Choroid plexus epithelial cell (primary cell): ENCODE measurements at regions not wholly inside any gene's neighbourhood (a gene's known extent, or its start where the extent isn't known, plus 50 kb on each side); places are given as distances from the start of the nearest gene placed in this dataset.
"Not testable (repeated sequence)": the region's sequence is repeated elsewhere in the genome, so short reads cannot be mapped to it uniquely, and the experiment has no call there.

ENCODE experiments used
- DNase-seq: peaks from one replicate; pipeline ENCODE4 v3.0.0-alpha.2; 2010; ENCODE audit warnings: low read depth
- H3K4me3 ChIP-seq: 2 replicates; pipeline ENCODE4 v1.5.1; 2011; ENCODE audit warnings: low read depth, mild to moderate bottlenecking, control low read depth, low read length, moderate library complexity
- CTCF ChIP-seq: conservative IDR thresholded peaks from 2 replicates; pipeline ENCODE4 v1.5.1; 2011; ENCODE audit warnings: low read depth, mild to moderate bottlenecking, control low read depth, inconsistent platforms, low read length, moderate library complexity

- DNase-seq = no peak
- TF ChIP-seq CTCF = no peak
- no peak overlapping the region for H3K4me3 ChIP-seq
These were observed 1044.6 kb upstream of the GJE1 start for GRCh38 chr6:141088171-141088570.

GRCh38 chr6:141077355-141078333 is 1055.1 kb upstream of the GJE1 start:
- DNase-seq = peak; percentile 46
- TF ChIP-seq CTCF = peak; percentile 51
- H3K4me3 ChIP-seq = no peak overlapping the region

DNA sequence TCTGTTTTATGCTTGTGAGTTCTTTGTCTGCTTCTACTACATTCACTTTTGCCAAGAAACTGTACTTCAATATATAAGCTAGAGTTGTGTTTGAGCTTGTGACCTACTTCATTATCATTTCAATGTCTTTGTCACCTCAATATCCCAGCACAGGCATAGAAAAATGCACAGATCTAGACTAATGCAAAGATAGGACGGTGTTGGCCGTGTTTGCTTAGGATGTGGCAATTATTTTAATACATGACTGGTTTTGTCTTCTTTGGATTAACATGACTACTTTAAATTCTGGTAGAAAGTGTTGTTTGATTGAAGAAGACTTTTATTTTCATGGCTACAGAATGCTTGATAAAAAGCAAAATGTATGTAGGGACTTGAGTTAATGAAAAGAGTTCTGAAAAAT is 1075.0 kb upstream of the GJE1 start:
- TF ChIP-seq CTCF = no peak
- H3K4me3 ChIP-seq = no peak overlapping the region
- no peak for DNase-seq

GRCh38 chr6:141056945-141057625 is 1075.6 kb upstream of the GJE1 start:
- TF ChIP-seq CTCF = no peak
- DNase-seq = peak; percentile 62
- H3K4me3 ChIP-seq = no peak overlapping the region

- DNase-seq = peak; percentile 13
- H3K4me3 ChIP-seq = no peak overlapping the region
- no peak for TF ChIP-seq CTCF
These were observed 1082.3 kb upstream of the GJE1 start for GRCh38 chr6:141050471-141050870.

- no peak for DNase-seq
- H3K4me3 ChIP-seq = no peak overlapping the region
- no peak for TF ChIP-seq CTCF
These were observed 1084.3 kb upstream of the GJE1 start for GRCh38 chr6:141048451-141048850.

DNA sequence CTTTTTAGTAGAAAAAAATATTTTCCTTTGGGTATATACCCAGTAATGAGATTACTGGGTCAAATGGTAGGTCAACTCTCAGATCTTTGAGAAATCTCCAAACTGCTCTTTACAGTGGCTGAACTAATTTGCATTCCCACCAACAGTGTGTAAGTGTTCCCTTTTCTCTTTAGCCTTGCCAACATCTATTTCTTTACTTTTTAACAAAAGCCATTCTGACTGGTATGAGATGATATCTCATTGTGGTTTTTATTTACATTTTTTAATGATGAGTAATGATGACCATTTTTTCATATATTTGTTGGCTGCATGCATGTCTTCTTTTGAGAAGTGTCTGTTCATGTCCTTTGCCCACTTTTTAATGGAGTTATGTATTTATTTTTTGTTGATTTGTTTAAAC is 1086.2 kb upstream of the GJE1 start:
- H3K4me3 ChIP-seq = not testable (repeated sequence)
- peak; percentile 45 for DNase-seq
